Spleen (tissue), 11 donors: ENCODE measurements at regions not wholly inside any gene's neighbourhood (a gene's known extent, or its start where the extent isn't known, plus 50 kb on each side); places are given as distances from the start of the nearest gene placed in this dataset.

Source experiments
- DNase-seq: peaks from one replicate; pipeline ENCODE4 v3.0.0-alpha.2; 2020
- H3K27ac ChIP-seq, 8 donors: fragments of 200-600 bp; sonication (generic) in 7 of 8; 1 replicate in 4 of 8; 2 replicates in 4 of 8; pipeline versions ENCODE4 v1.5.0 to v1.8.0; 2016 to 2021; ENCODE audit warnings: inconsistent platforms in 4 of 8, mild to moderate bottlenecking in 4 of 8, moderate library complexity in 1 of 8
- H3K27me3 ChIP-seq, 7 donors: fragments of 200-600 bp; sonication (generic) in 6 of 7; replicated peaks in 1 of 7; 1 replicate in 4 of 7; 2 replicates in 3 of 7; pipeline versions ENCODE4 v1.5.0 to v1.8.0; 2016 to 2021; ENCODE audit warnings: inconsistent platforms in 3 of 7, mild to moderate bottlenecking in 1 of 7
- H3K36me3 ChIP-seq, 6 donors: fragments of 200-600 bp; sonication (generic) in 5 of 6; 1 replicate in 4 of 6; 2 replicates in 2 of 6; pipeline versions ENCODE4 v1.5.0 to v1.8.0; 2016 to 2021; ENCODE audit warnings: inconsistent platforms in 2 of 6
- H3K4me1 ChIP-seq, 6 donors: fragments of 200-600 bp; sonication (generic) in 5 of 6; 1 replicate in 3 of 6; 2 replicates in 3 of 6; pipeline versions ENCODE4 v1.5.0 to v1.8.0; 2016 to 2021; ENCODE audit warnings: inconsistent platforms in 3 of 6
- H3K4me3 ChIP-seq, 8 donors: fragments of 200-600 bp; sonication (generic) in 7 of 8; 1 replicate in 4 of 8; 2 replicates in 4 of 8; pipeline versions ENCODE4 v1.5.0 to v1.8.0; 2016 to 2021; ENCODE audit warnings: inconsistent platforms in 4 of 8, mild to moderate bottlenecking in 4 of 8, moderate library complexity in 2 of 8
- H3K9me3 ChIP-seq, 8 donors: fragments of 200-600 bp; sonication (generic) in 7 of 8; 1 replicate in 4 of 8; 2 replicates in 4 of 8; pipeline versions ENCODE4 v1.5.0 to v1.8.0; 2016 to 2021; ENCODE audit warnings: inconsistent platforms in 4 of 8
- POLR2A ChIP-seq, 3 donors: fragments of 450-650 bp; IDR thresholded peaks; one replicate each; pipeline ENCODE4 v1.5.1; 2017; ENCODE audit warnings: antibody characterized with exemption in 3 of 3, mild to moderate bottlenecking in 1 of 3
- POLR2AphosphoS5 ChIP-seq, 3 donors: sonication (generic); formaldehyde crosslinking; IDR thresholded peaks; one replicate each; pipeline ENCODE4 v1.5.1; 2017; ENCODE audit warnings: antibody characterized with exemption in 3 of 3
- WGBS, 5 donors: extraction: QIAGEN DNeasy Blood & Tissue Kit in 3 of 5; methylation state at CpG; one replicate each; pipeline versions ENCODE4 v1.1.5 to v1.1.7; 2013 to 2018; 5-methylcytosine and 5-hydroxymethylcytosine counted together
- intact Hi-C: fragments of 100-400 bp; cut with DNase I; formaldehyde crosslinking; loops from one replicate; pipeline ENCODE4 v1.15.0; 2023; ENCODE audit warnings: low total_unique reads
- TF ChIP-seq, protein P1 (sequence below), 11 experiments: fragments of 200-600 bp in 7 of 11; fragments of 450-650 bp in 4 of 11; sonication (generic) in 4 of 11; IDR thresholded peaks in 8 of 11; conservative IDR thresholded peaks in 3 of 11; 1 replicate in 7 of 11; 2 replicates in 4 of 11; pipeline versions ENCODE4 v1.4.0 to v1.8.0; 2016 to 2021; ENCODE audit warnings: antibody characterized with exemption in 11 of 11, inconsistent platforms in 4 of 11, mild to moderate bottlenecking in 1 of 11
- donor health status: healthy with polysubstance abuse.
- donor health status: DM: no; HTN: no; CAD: no; lungs with moderate emphysema.
- donor health status: DM: no; HTN: no; CAD: no.
- donor health status: Bipolar disorder and iron deficiency.
- donor health status: healthy.
- donor health status: DM: no; HTN: no; CAD: no.
- donor health status: DM: yes; HTN: yes; CAD: no.

DNA sequence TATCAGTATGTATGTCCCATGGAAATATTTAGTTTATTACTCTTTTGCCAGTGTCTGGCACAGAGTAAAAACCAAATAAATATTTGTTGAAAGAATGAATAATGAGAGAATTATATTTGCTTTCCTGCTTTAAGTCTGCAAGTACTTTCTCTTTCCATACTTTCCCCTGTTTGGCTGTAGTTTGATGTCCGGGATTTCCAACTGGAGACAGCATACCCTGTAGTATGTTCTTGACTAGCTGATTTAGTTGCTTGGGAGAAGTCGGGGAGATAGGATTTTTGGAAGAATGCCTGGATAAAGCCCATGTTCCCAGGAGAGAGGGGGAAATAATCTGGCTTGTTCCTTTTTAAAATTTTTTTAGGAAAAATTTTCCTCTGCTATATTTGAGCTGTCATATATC lies 516.1 kb downstream of the CCSER2 start:
- Histone ChIP-seq H3K27me3 (no peaks in the 10 kb centered on the region), H3K4me1 (no peaks in the 10 kb centered on the region), H3K4me3 (no peak overlapping the region), H3K36me3 (no peaks in the 10 kb centered on the region), H3K27ac (no peak overlapping the region), H3K9me3 (no peaks in the 10 kb centered on the region)
- intact Hi-C loops, result no loop called here
- TF ChIP-seq POLR2A (IDR thresholded peaks at IDR 0.05), result no peak
- TF ChIP-seq POLR2AphosphoS5 (IDR thresholded peaks at IDR 0.05), result no peak
- TF ChIP-seq, protein P1, sequence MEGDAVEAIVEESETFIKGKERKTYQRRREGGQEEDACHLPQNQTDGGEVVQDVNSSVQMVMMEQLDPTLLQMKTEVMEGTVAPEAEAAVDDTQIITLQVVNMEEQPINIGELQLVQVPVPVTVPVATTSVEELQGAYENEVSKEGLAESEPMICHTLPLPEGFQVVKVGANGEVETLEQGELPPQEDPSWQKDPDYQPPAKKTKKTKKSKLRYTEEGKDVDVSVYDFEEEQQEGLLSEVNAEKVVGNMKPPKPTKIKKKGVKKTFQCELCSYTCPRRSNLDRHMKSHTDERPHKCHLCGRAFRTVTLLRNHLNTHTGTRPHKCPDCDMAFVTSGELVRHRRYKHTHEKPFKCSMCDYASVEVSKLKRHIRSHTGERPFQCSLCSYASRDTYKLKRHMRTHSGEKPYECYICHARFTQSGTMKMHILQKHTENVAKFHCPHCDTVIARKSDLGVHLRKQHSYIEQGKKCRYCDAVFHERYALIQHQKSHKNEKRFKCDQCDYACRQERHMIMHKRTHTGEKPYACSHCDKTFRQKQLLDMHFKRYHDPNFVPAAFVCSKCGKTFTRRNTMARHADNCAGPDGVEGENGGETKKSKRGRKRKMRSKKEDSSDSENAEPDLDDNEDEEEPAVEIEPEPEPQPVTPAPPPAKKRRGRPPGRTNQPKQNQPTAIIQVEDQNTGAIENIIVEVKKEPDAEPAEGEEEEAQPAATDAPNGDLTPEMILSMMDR (IDR thresholded peaks at IDR 0.05 in 8 of 11, conservative IDR thresholded peaks at IDR 0.05 in 3 of 11), result no peak
- no peak for DNase-seq
- 30 to 77% (median 55%) methylated on average over 2 of the region's 2 CpGs for WGBS, 5 donors

DNA sequence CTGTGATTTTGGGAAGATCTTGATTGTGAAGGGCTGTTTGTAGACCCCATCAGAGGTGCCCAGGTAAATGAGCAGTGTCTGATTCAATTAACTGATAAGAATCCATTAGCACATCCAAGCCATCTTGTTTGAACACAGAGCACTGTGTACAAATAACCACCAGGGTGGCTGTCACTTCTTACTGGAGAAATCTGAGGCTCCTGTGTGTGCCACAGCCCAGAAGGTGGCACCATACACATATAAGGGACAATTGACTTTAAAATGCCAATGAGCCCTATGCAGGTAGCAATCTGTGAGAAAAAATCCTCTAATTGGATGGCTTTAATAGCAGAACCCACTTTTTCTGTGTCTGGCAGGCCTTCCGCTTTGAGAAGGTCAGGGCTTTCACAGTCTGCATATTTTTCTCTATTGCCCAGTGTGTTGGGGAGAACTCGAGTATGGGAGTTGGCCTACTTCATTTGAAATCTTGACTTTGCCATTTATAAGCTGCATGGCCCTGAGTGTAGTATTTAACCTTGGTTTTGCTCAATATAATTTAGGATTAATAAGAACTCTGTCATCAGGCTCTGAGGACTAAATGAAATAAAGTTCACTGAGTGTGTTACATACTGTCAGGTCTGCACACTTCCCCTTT lies 517.4 kb downstream of the CCSER2 start:
- no peak for DNase-seq
- no peaks in the 10 kb centered on the region for H3K27me3 ChIP-seq
- H3K4me3 ChIP-seq, result no peak overlapping the region
- TF ChIP-seq POLR2AphosphoS5 (IDR thresholded peaks at IDR 0.05), result no peak
- TF ChIP-seq, protein P1 (IDR thresholded peaks at IDR 0.05 in 8 of 11, conservative IDR thresholded peaks at IDR 0.05 in 3 of 11), result peak in 3 of 11 experiments; percentile 20 to 25 (median 22)
- no peaks in the 10 kb centered on the region for H3K9me3 ChIP-seq
- H3K36me3 ChIP-seq, result no peaks in the 10 kb centered on the region
- intact Hi-C loops, result no loop called here
- H3K4me1 ChIP-seq, result no peaks in the 10 kb centered on the region
- no peak overlapping the region for H3K27ac ChIP-seq
- 58 to 83% (median 80%) methylated on average over 2 of the region's 2 CpGs for WGBS, 5 donors

DNA sequence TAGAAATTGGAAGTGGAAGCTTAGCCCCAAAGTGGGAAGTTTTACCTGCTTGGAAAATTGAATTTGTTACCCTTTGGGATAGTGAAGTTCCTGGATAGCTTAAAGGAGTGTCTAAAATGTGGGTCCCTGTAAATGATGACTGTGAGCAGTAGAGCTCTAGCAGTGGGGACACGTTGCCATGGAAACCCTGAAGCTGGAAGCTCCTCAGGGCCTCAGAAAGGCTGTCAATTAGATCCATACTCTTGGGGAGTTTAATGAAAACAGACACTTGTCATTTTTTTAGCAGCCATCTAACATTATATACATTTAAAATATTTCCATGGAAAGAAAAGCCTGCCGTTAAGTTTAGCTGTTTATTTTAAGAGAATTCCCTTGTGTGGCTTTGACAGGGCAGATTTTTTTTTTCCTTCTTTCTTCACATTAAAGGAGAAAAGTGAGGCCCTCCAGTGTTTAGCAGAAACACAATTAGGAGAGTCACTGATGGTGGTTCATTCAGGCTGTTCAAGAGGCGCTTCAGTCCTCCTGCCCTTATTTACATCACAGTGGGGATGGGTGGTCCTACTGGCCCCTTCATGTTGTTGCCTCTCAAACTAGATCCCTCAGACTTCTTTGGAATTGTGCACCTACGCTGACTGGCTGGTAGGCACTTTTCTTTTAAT lies 518.4 kb downstream of the CCSER2 start:
- WGBS, 5 donors, result 68 to 83% (median 79%) methylated on average over 4 of the region's 4 CpGs
- TF ChIP-seq, protein P1 (IDR thresholded peaks at IDR 0.05 in 8 of 11, conservative IDR thresholded peaks at IDR 0.05 in 3 of 11), result no peak
- TF ChIP-seq POLR2AphosphoS5 (IDR thresholded peaks at IDR 0.05) (no peak), POLR2A (IDR thresholded peaks at IDR 0.05) (no peak)
- no peaks in the 10 kb centered on the region for H3K9me3 ChIP-seq
- H3K4me3 ChIP-seq, result no peak overlapping the region
- no peak overlapping the region for H3K27ac ChIP-seq
- no peak for DNase-seq
- H3K36me3 ChIP-seq, result no peaks in the 10 kb centered on the region
- intact Hi-C loops, result no loop called here
- H3K27me3 ChIP-seq, result no peaks in the 10 kb centered on the region
- no peaks in the 10 kb centered on the region for H3K4me1 ChIP-seq

DNA sequence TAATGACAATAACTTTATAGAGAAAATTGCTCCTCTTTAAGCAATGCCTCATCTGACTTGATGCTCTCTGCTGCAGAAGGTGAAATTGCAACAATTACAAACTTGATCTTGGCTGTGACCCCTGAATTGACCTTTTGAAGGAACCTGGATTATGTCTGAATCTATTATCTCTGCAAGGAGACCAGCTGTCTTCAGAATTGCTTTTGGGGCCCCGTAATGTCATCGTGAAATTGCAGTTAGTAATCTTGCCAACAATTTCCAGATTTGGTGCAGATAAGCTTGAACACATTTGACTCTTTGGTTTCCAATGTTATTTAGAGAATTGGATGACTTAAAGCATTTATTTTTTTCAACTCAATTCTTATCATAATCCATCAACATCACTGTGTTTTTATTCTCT lies 520.6 kb downstream of the CCSER2 start:
- no peak overlapping the region for H3K27ac ChIP-seq
- WGBS, 5 donors, result 55 to 76% (median 67%) methylated on average over 2 of the region's 2 CpGs
- H3K27me3 ChIP-seq, result no peaks in the 10 kb centered on the region
- TF ChIP-seq POLR2A (IDR thresholded peaks at IDR 0.05) (no peak), POLR2AphosphoS5 (IDR thresholded peaks at IDR 0.05) (no peak)
- TF ChIP-seq, protein P1 (IDR thresholded peaks at IDR 0.05 in 8 of 11, conservative IDR thresholded peaks at IDR 0.05 in 3 of 11), result no peak
- H3K4me1 ChIP-seq, result no peaks in the 10 kb centered on the region
- DNase-seq, result no peak
- no peaks in the 10 kb centered on the region for H3K9me3 ChIP-seq
- intact Hi-C loops, result no loop called here
- H3K4me3 ChIP-seq, result no peak overlapping the region
- H3K36me3 ChIP-seq, result no peaks in the 10 kb centered on the region
